ENCODE measurements at regions not wholly inside any gene's neighbourhood (a gene's known extent, or its start where the extent isn't known, plus 50 kb on each side); places are given as distances from the start of the nearest gene placed in this dataset.
"Not testable (repeated sequence)": the region's sequence is repeated elsewhere in the genome, so short reads cannot be mapped to it uniquely, and the experiment has no call there.

DNA sequence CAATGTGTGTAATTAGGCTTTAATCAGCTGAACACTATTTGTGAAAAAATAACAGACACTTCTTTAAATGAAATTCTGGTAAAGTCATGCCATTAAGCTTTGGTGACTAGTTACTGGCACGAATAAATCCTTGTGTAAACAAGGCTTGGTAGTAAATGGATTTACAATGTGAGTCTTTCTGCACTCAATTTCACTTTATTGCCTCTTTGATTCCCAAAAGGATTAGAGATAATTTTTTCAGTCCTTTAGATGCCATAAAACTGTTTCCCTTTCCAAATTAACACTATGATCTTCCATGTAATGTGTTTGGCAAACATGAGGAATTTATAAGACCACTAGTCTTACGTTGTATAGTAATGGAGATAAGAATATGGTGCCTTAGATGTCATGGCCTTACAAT lies 339.5 kb upstream of the DNAJC19 start:
- no peak for DNase-seq (ENCODE audit: extremely low read depth, low read depth)
- TF ChIP-seq, protein P1, sequence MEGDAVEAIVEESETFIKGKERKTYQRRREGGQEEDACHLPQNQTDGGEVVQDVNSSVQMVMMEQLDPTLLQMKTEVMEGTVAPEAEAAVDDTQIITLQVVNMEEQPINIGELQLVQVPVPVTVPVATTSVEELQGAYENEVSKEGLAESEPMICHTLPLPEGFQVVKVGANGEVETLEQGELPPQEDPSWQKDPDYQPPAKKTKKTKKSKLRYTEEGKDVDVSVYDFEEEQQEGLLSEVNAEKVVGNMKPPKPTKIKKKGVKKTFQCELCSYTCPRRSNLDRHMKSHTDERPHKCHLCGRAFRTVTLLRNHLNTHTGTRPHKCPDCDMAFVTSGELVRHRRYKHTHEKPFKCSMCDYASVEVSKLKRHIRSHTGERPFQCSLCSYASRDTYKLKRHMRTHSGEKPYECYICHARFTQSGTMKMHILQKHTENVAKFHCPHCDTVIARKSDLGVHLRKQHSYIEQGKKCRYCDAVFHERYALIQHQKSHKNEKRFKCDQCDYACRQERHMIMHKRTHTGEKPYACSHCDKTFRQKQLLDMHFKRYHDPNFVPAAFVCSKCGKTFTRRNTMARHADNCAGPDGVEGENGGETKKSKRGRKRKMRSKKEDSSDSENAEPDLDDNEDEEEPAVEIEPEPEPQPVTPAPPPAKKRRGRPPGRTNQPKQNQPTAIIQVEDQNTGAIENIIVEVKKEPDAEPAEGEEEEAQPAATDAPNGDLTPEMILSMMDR (IDR thresholded peaks at IDR 0.05; ENCODE audit: low read depth, low read length): no peak

DNA sequence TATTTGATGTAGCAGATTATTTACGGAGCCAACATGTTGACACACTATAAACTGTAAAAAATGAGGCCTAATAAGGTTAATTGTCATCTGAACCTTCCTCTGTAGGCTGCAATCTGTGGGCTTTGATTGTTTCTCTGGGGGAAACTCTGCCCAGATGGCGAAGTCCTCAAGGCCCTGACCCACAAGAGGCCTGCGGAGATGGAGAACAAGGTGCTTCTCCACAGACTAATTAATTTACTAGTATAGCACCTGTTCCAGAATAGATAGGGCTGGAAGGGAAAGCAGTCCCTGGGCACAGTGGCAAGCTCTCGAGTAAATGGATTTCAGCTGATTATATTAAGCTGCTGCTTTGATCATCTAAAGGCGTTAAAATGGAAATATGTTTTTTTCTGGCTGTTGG lies 338.8 kb upstream of the DNAJC19 start:
- TF ChIP-seq, protein P1 (IDR thresholded peaks at IDR 0.05; ENCODE audit: low read depth, low read length): no peak
- DNase-seq (ENCODE audit: extremely low read depth, low read depth): no peak

DNA sequence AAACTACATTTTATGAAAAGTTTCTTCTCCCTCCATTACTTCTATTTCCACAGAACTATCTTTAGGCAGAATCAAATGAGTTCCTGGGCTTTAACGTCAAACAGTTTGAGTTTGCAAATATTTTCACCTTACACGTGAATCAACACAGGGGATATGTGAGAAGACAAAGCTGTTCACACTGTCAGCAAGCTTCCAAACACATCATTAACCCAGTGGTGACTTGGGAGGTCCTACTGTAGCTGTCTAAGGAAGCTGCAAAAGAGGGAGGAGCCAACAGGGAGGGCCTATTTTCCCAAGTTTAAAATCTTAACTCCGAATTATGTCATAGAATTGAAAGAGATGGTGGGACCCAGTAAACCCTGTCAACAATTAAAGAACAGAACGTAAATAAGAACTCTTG lies 337.8 kb upstream of the DNAJC19 start:
- TF ChIP-seq, protein P1 (IDR thresholded peaks at IDR 0.05; ENCODE audit: low read depth, low read length): no peak
- DNase-seq (ENCODE audit: extremely low read depth, low read depth): no peak

DNA sequence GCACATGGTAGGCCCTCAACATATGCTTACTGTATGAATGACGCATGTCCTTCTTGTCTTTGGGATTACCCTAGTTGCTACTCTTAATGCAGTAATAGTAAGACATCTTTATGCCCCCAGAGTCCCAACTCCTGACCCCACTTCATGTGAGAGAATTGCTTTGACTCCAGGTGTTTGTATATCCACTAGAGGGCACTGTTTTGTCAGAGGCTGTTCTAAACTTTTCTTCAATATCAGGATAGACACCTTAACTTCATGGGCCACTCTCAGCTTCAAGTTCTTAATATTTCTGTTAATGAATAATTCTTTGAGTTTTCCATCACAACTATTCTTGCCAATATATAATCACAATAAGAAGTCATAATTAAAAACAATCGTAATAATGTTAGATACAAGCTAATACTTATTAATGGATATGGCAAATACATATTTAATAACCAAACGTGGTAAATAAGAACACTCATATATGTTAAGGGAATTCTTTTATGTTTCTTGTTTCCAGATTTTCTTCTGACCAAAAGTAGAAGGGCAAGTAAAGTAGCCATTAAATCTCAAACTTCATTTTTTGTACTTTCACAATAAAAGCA lies 337.2 kb upstream of the DNAJC19 start:
- TF ChIP-seq, protein P1 (IDR thresholded peaks at IDR 0.05; ENCODE audit: low read depth, low read length): peak; percentile 22
- DNase-seq (ENCODE audit: extremely low read depth, low read depth): no peak

DNA sequence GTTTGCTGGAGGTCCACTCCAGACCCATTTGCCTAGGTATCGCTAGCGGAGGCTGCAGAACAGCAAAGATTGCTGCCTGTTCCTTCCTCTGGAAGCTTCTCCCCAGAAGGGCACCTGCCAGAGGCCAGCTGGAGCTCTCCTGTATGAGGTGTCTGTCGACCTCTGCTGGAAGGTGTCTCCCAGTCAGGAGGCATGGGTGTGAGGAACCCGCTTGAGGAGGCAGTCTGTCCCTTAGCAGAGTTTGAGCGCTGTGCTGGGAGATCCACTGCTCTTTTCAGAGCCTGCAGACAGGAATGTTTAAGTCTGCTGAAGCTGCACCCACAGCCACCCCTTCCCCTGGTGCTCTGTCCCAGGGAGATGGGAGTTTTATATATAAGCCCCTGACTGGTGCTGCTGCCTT lies 335.0 kb upstream of the DNAJC19 start:
- not testable (repeated sequence) for DNase-seq (ENCODE audit: extremely low read depth, low read depth)

DNA sequence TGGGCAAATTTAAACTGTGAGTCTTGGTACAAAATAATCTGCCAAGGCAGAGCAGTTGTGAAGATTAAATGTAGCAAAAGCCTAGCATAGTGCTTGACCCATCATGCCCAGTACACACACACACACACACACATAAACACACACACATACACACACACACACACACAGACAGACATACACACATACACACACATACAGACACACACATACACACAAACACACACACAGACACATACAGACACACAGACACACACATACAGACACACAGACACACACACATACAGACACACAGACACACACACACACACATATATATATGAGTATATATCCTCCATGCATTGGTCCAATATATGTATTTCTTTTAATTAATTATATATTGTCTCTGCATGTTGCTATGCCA lies 328.8 kb upstream of the DNAJC19 start:
- TF ChIP-seq, protein P1 (IDR thresholded peaks at IDR 0.05; ENCODE audit: low read depth, low read length): no peak
- no peak for DNase-seq (ENCODE audit: extremely low read depth, low read depth)

DNA sequence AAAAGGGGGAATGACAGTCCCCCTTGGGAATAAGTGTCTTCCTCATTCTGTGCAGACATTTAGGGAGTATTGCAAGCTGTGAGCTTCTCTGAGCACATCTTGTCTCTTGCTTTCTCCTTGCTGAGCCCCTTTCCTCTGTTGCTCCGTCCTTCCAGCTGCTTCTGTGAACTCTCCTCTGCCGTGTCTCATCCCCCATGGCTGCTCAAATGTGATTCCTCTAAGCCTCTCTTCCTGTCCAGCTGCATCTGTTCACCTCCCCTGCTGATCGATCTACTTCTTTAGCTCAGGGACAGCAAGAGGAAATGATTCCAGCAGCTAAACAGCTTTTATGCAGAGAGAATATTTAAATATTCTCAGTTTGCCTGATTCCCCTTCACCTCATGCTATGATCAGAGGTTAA lies 328.0 kb upstream of the DNAJC19 start:
- DNase-seq (ENCODE audit: extremely low read depth, low read depth): no peak
- TF ChIP-seq, protein P1 (IDR thresholded peaks at IDR 0.05; ENCODE audit: low read depth, low read length): no peak

DNA sequence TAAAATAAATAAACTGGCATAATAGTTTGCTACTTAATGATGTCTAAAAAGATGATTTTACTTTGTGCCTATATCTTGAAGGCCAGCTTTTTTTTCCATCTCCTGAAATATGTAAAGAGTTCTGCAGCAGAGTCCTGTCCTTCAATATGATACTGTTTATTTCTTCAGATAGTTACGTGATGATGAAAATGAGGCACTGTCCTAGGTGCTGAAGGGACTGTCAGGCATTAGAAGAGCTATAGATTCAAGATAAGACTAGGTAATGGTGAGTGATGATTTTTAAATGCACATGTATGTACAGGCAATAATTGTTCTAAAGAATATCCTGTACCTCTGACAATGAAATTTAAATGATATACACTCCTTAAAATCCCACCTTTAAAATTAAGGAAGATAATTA lies 326.9 kb upstream of the DNAJC19 start:
- no peak for DNase-seq (ENCODE audit: extremely low read depth, low read depth)
- TF ChIP-seq, protein P1 (IDR thresholded peaks at IDR 0.05; ENCODE audit: low read depth, low read length): no peak
